Endothelial cell of umbilical vein (primary cell): ENCODE measurements at regions not wholly inside any gene's neighbourhood (a gene's known extent, or its start where the extent isn't known, plus 50 kb on each side); places are given as distances from the start of the nearest gene placed in this dataset.

Source experiments
- BruUV-seq: library from RNA; stranded (reverse); fragments of 400-500 nt; replicated peaks from 2 replicates; lab custom pipeline; 2021; lab: Mats Ljungman, UMichigan
- CTCF ChIA-PET: fragments of 300-600, 350-600 bp; sonication (Branson Sonifier 250); formaldehyde crosslinking; loops from one replicate; lab custom pipeline; 2021; ENCODE audit warnings: antibody characterized with exemption, inconsistent platforms; lab: Charles Lee
- POLR2A ChIA-PET: fragments of 300-600, 350-600 bp; sonication (Branson Sonifier 250); formaldehyde crosslinking; loops from one replicate; lab custom pipeline; 2021; ENCODE audit warnings: antibody characterized with exemption, inconsistent platforms; lab: Charles Lee
- DNase-seq: peaks from one replicate; pipeline ENCODE4 v3.0.0-alpha.2; 2011; ENCODE audit warnings: low read depth, low spot score
- FAIRE-seq: peaks from 2 replicates; lab custom pipeline; 2011; peaks lifted over from hg19 to GRCh38; lab: Jason Lieb, UNC
- H2AFZ ChIP-seq: 2 replicates; pipeline ENCODE4 v1.6.0; 2012; ENCODE audit warnings: low read depth, low read length, control low read depth, inconsistent platforms
- H3K27ac ChIP-seq: 2 replicates; pipeline ENCODE4 v1.5.1; 2011; ENCODE audit warnings: low read depth, mild to moderate bottlenecking, control low read depth, low read length, moderate library complexity; ENCODE audit not compliant: insufficient read depth
- H3K27me3 ChIP-seq, 2 experiments: 2 replicates each; pipeline versions ENCODE4 v1.6.0 to v1.6.1; 2011; ENCODE audit warnings: low read length in 2 of 2, mixed read lengths in 1 of 2; ENCODE audit not compliant: control insufficient read depth in 2 of 2, insufficient read depth in 2 of 2
- H3K36me3 ChIP-seq, 2 experiments: 2 replicates in 1 of 2; 3 replicates in 1 of 2; pipeline ENCODE4 v1.5.1; 2011; ENCODE audit warnings: low read length in 2 of 2, mild to moderate bottlenecking in 1 of 2, moderate library complexity in 1 of 2; ENCODE audit not compliant: control insufficient read depth in 2 of 2, insufficient read depth in 2 of 2; ENCODE audit errors: extremely low read depth in 1 of 2
- H3K4me1 ChIP-seq: 3 replicates; pipeline ENCODE4 v1.5.1; 2011; ENCODE audit warnings: mild to moderate bottlenecking, low read length; ENCODE audit not compliant: control insufficient read depth, insufficient read depth; ENCODE audit errors: extremely low read depth
- H3K4me2 ChIP-seq: 2 replicates; pipeline ENCODE4 v1.6.1; 2011; ENCODE audit warnings: low read length, control low read depth, mixed read lengths; ENCODE audit not compliant: insufficient read depth
- H3K4me3 ChIP-seq, 3 experiments: fragments of 200-600 bp in 1 of 3; sonication (generic), shearing (Covaris generic) in 1 of 3; replicated peaks in 1 of 3; 2 replicates each; pipeline ENCODE4 v1.5.1; 2011 to 2016; ENCODE audit warnings: control low read depth in 3 of 3, low read length in 3 of 3, mild to moderate bottlenecking in 2 of 3, inconsistent platforms in 1 of 3, low read depth in 1 of 3, moderate library complexity in 1 of 3; ENCODE audit not compliant: insufficient read depth in 1 of 3
- H3K79me2 ChIP-seq: 2 replicates; pipeline ENCODE4 v1.6.0; 2012; ENCODE audit warnings: low read length, inconsistent platforms; ENCODE audit not compliant: control insufficient read depth, insufficient read depth
- H3K9ac ChIP-seq: replicated peaks from 2 replicates; pipeline ENCODE3; 2011; ENCODE audit warnings: low read length, control low read depth; ENCODE audit not compliant: insufficient read depth; ENCODE audit errors: extremely low read depth
- H3K9me1 ChIP-seq: replicated peaks from 3 replicates; pipeline ENCODE4 v1.6.0; 2011; ENCODE audit warnings: mild to moderate bottlenecking, low read length; ENCODE audit not compliant: control insufficient read depth, insufficient read depth; ENCODE audit errors: extremely low read depth
- H3K9me3 ChIP-seq: replicated peaks from 2 replicates; pipeline ENCODE4 v1.5.1; 2012; ENCODE audit warnings: low read length, inconsistent platforms; ENCODE audit not compliant: control insufficient read depth, insufficient read depth
- H4K20me1 ChIP-seq: replicated peaks from 2 replicates; pipeline ENCODE3; 2011; ENCODE audit warnings: mild to moderate bottlenecking, low read length; ENCODE audit not compliant: control insufficient read depth, insufficient read depth; ENCODE audit errors: extremely low read depth
- CTCF ChIP-seq, 2 donors: IDR thresholded peaks; 1 replicate in 1 of 2; 2 replicates in 1 of 2; pipeline ENCODE4 v1.5.1; 2011; ENCODE audit warnings: low read length in 2 of 2, mild to moderate bottlenecking in 2 of 2, moderate library complexity in 2 of 2, control low read depth in 1 of 2, inconsistent platforms in 1 of 2, low read depth in 1 of 2; ENCODE audit not compliant: insufficient read depth in 1 of 2; ENCODE audit errors: extremely low read depth in 1 of 2
- EZH2 ChIP-seq: IDR thresholded peaks from 2 replicates; pipeline ENCODE4 v1.6.1; 2012; ENCODE audit warnings: borderline replicate concordance, low read depth, mild to moderate bottlenecking, moderate library complexity, low read length, inconsistent platforms; ENCODE audit not compliant: severe bottlenecking
- FOS ChIP-seq: IDR thresholded peaks from 2 replicates; pipeline ENCODE4 v1.6.1; 2011; ENCODE audit warnings: mild to moderate bottlenecking, low read length, moderate library complexity, borderline replicate concordance; ENCODE audit not compliant: insufficient read depth
- GATA2 ChIP-seq: IDR thresholded peaks from 2 replicates; pipeline ENCODE4 v1.7.0; 2011; ENCODE audit warnings: low read depth, mild to moderate bottlenecking, moderate library complexity, mixed read lengths, low read length; ENCODE audit not compliant: insufficient read length, insufficient read depth
- JUN ChIP-seq: IDR thresholded peaks from 2 replicates; pipeline ENCODE4 v1.6.1; 2011; ENCODE audit warnings: borderline replicate concordance, low read depth; ENCODE audit not compliant: insufficient read length, insufficient read depth
- MAX ChIP-seq: IDR thresholded peaks from 2 replicates; pipeline ENCODE4 v1.6.1; 2011; ENCODE audit not compliant: insufficient read depth, insufficient read length
- MYC ChIP-seq: IDR thresholded peaks from one replicate; pipeline ENCODE4 v1.6.1; 2011; ENCODE audit warnings: mild to moderate bottlenecking, low read depth, low read length
- POLR2A ChIP-seq: IDR thresholded peaks from 2 replicates; pipeline ENCODE4 v1.6.1; 2012; ENCODE audit warnings: low read depth, mild to moderate bottlenecking, control low read depth, low read length
- POLR2AphosphoS5 ChIP-seq: IDR thresholded peaks from 2 replicates; pipeline ENCODE4 v1.6.1; 2012; ENCODE audit warnings: low read depth, mild to moderate bottlenecking, control low read depth, low read length, moderate library complexity; ENCODE audit not compliant: insufficient read depth
- dilution Hi-C: fragments of 300-500 bp; cut with MboI; formaldehyde crosslinking; loops from one replicate; pipeline ENCODE4 v1.15.0; 2019; ENCODE audit warnings: low sequenced_read_pairs; ENCODE audit not compliant: extremely low pct_ligation_motif_present
- intact Hi-C: fragments of 100-400 bp; cut with micrococcal nuclease; formaldehyde crosslinking; loops from one replicate; pipeline ENCODE4 v1.10.0; 2022

GRCh38 chr10:59538623-59539022 lies 171.0 kb downstream of the SLC16A9 start:
- Histone ChIP-seq H3K79me2 (no peaks in the 10 kb centered on the region), H4K20me1 (no peaks in the 10 kb centered on the region), H2AFZ (no peak overlapping the region), H3K27ac (no peak overlapping the region), H3K4me3 (no peak overlapping the region), H3K36me3 (no peaks in the 10 kb centered on the region), H3K9ac (no peak overlapping the region), H3K4me2 (no peak overlapping the region), H3K27me3 (no peaks in the 10 kb centered on the region), H3K4me1 (peaks cover 11% of the 10 kb centered on the region), H3K9me1 (no peaks in the 10 kb centered on the region), H3K9me3 (no peaks in the 10 kb centered on the region)
- POLR2A ChIA-PET: no interaction called here
- FAIRE-seq (no peak), DNase-seq (no peak)
- dilution Hi-C loops: no loop called here
- no TSS peak for BruUV-seq
- CTCF ChIA-PET: no interaction called here
- intact Hi-C loops: loop anchor here (5.0 kb wide), 1 partner anchor 39 kb away; no protein-coding TSS in a partner anchor
- TF ChIP-seq CTCF (IDR thresholded peaks at IDR 0.05; ENCODE audit: extremely low read depth in 1 of 2, insufficient read depth in 1 of 2, low read depth in 1 of 2, low read length in 2 of 2) (no peak), POLR2A (no peak), JUN (no peak), MYC (no peak), POLR2AphosphoS5 (no peak), EZH2 (no peak), MAX (no peak), FOS (no peak), GATA2 (no peak)
